ENCODE measurements at regions not wholly inside any gene's neighbourhood (a gene's known extent, or its start where the extent isn't known, plus 50 kb on each side); places are given as distances from the start of the nearest gene placed in this dataset.

DNA sequence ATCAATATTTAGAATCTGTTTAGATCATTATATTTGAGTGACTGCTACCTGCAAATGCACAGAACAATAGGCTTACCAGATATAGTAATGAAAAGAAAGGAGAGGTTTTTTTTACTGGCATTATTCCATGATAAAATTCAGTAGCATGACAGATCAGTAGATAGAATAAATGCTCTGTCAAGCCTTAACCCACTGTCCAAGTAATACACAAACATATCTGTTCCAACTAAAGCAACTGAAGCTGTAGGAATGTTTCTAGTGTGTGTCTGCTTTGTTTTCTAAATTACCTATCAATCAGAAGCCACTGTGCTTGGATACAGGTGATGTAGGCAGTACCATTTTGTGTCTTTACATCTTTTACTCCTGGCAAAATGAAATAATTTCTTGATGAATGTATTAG, 604.6 kb downstream of the PCDH7 start:
- TF ChIP-seq, protein P1, sequence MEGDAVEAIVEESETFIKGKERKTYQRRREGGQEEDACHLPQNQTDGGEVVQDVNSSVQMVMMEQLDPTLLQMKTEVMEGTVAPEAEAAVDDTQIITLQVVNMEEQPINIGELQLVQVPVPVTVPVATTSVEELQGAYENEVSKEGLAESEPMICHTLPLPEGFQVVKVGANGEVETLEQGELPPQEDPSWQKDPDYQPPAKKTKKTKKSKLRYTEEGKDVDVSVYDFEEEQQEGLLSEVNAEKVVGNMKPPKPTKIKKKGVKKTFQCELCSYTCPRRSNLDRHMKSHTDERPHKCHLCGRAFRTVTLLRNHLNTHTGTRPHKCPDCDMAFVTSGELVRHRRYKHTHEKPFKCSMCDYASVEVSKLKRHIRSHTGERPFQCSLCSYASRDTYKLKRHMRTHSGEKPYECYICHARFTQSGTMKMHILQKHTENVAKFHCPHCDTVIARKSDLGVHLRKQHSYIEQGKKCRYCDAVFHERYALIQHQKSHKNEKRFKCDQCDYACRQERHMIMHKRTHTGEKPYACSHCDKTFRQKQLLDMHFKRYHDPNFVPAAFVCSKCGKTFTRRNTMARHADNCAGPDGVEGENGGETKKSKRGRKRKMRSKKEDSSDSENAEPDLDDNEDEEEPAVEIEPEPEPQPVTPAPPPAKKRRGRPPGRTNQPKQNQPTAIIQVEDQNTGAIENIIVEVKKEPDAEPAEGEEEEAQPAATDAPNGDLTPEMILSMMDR (IDR thresholded peaks at IDR 0.05; ENCODE audit: low read depth, low read length): no peak
- no peak overlapping the region for H3K4me3 ChIP-seq (ENCODE audit: low read depth, low read length)
- no peaks in the 10 kb centered on the region for H3K36me3 ChIP-seq
- no peaks in the 10 kb centered on the region for H3K4me1 ChIP-seq
- no peaks in the 10 kb centered on the region for H3K27me3 ChIP-seq
- H3K9me3 ChIP-seq: no peaks in the 10 kb centered on the region; the same call in 1 of the 2 replicates
- DNase-seq: no peak

DNA sequence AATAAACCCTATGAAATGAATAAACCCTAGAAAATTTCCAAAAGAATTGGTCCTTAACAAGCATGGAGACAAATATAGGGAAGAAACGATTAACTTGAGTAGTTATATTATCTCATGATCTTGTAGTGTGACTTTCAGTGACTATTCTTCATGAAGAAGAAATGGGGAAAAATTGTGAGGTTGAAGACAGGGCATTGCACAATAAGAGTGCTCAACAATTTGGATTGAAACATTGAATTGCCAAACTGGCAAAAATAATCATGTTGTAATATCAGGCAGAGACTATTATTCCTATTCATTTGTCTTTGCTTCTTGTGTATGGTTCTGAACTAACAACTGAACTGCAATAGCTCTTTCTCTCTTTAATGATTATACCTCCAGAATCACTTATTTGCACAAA, 605.1 kb downstream of the PCDH7 start:
- no peak overlapping the region for H3K4me3 ChIP-seq (ENCODE audit: low read depth, low read length)
- H3K36me3 ChIP-seq: no peaks in the 10 kb centered on the region
- H3K9me3 ChIP-seq: no peaks in the 10 kb centered on the region; the same call in 1 of the 2 replicates
- TF ChIP-seq, protein P1 (IDR thresholded peaks at IDR 0.05; ENCODE audit: low read depth, low read length): no peak
- no peak for DNase-seq
- H3K4me1 ChIP-seq: no peaks in the 10 kb centered on the region
- no peaks in the 10 kb centered on the region for H3K27me3 ChIP-seq

DNA sequence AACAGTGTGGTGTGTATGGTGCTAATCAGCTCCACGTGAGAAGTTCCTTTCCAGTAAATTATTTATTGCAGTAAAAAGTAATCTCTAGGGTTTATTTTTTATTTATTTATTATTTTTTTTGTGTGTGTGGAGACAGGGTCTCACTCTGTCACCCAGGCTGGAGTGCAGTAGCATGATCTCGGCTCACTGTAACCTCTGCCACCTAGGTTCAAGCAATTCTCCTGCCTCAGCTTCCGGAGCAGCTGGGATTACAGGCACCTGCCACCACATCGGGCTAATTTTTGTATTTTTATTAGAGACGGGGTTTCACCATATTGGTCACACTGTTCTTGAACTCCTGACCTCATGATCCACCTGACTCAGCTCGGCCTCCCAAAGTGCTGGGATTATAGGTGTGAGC, 606.9 kb downstream of the PCDH7 start:
- Histone ChIP-seq H3K4me1 (no peaks in the 10 kb centered on the region), H3K27me3 (no peaks in the 10 kb centered on the region), H3K4me3 (ENCODE audit: low read depth, low read length) (no peak overlapping the region), H3K36me3 (no peaks in the 10 kb centered on the region), H3K9me3 (no peaks in the 10 kb centered on the region; the same call in 1 of the 2 replicates)
- DNase-seq: no peak
- TF ChIP-seq, protein P1 (IDR thresholded peaks at IDR 0.05; ENCODE audit: low read depth, low read length): no peak

DNA sequence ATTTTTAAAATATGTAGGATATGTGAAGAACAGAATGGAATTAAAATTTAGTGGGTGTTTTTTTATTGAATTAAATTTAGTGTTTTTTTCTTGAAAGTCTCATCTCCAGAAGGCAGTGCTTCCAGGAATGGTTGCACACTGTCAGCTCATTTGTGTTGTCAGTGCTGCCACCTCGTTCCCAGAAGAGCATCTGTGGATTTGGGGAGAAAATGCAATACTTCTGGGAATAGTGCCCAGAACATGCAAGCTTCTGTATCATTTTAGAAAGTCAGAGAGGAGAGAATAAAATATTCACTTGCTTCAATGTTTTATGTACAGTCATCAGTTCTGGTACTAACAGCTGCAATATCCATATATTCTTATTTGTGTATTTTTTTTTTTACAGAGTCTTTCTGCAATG, 608.8 kb downstream of the PCDH7 start:
- H3K27me3 ChIP-seq: no peaks in the 10 kb centered on the region
- no peak overlapping the region for H3K4me3 ChIP-seq (ENCODE audit: low read depth, low read length)
- no peaks in the 10 kb centered on the region for H3K36me3 ChIP-seq
- TF ChIP-seq, protein P1 (IDR thresholded peaks at IDR 0.05; ENCODE audit: low read depth, low read length): no peak
- no peaks in the 10 kb centered on the region for H3K4me1 ChIP-seq
- no peaks in the 10 kb centered on the region; the same call in 1 of the 2 replicates for H3K9me3 ChIP-seq
- DNase-seq: no peak

DNA sequence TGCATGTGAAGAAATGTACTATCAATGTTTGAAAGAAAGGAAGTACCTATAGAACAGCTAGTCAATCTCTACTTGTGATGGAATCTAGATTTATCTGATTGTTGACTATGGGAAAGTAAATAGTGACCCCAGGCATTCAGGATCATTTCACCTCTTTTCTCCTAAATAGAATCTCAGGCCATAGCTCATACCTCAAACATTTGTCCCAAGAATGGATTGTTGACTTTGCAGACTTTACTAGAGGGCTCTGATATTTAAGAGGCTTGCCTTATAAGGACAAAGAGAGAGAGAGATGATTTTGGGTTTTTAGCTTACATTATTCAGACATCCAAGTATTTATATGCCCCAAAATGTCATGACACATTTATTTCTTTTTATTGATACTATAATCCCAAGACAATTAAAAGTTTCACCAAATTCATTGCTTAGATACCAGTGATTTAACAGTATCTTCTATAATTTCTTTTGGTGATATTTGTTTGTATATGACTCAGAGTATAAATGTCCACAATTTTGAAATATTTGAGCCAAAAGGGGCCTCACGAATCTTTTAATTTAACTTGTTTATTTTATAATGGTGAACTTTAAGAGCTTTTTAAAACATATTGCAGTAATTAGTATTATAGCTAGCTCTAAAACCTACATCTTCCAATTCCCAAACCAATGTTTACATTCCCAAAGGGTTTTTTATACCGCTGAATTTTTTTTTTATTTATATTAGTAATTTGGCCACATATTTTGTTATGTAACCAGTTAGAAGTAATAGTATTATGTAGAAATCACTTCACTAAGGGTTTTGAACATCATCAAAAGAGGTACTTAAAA, 614.1 kb downstream of the PCDH7 start:
- Histone ChIP-seq H3K9me3 (no peaks in the 10 kb centered on the region), H3K27me3 (no peaks in the 10 kb centered on the region), H3K4me1 (no peaks in the 10 kb centered on the region), H3K36me3 (no peaks in the 10 kb centered on the region), H3K4me3 (ENCODE audit: low read depth, low read length) (no peak overlapping the region)
- TF ChIP-seq, protein P1 (IDR thresholded peaks at IDR 0.05; ENCODE audit: low read depth, low read length): no peak
- DNase-seq: no peak

DNA sequence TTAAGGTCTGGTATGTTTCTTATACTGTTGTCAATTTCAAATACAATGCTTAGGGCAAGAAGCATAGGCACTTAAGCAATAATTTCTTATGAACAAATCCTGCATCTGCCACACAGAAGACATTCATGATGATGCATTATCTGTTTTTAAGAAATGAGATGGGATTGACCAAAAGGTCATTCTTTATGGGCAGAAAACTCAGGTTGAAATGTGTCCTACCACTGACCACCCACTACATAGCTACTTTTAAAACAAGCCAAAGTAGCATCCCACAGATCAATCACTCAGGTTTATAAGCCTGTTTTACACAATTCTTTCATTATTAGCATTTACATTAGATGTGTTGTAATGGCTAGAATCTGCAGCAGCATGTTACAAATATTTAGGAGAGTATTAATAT, 617.8 kb downstream of the PCDH7 start:
- TF ChIP-seq, protein P1 (IDR thresholded peaks at IDR 0.05; ENCODE audit: low read depth, low read length): no peak
- DNase-seq: no peak
- no peaks in the 10 kb centered on the region for H3K9me3 ChIP-seq
- no peaks in the 10 kb centered on the region for H3K36me3 ChIP-seq
- H3K27me3 ChIP-seq: no peaks in the 10 kb centered on the region
- no peaks in the 10 kb centered on the region for H3K4me1 ChIP-seq
- no peak overlapping the region for H3K4me3 ChIP-seq (ENCODE audit: low read depth, low read length)

Data from BE2C (cell line).